Colonic mucosa (tissue), 4 donors: ENCODE measurements at regions not wholly inside any gene's neighbourhood (a gene's known extent, or its start where the extent isn't known, plus 50 kb on each side); places are given as distances from the start of the nearest gene placed in this dataset.

ENCODE experiments used
- DNase-seq: peaks from one replicate; pipeline ENCODE4 v3.0.0-alpha.2; 2020
- H3K27ac ChIP-seq: fragments of 200-600 bp; one replicate; pipeline ENCODE4 v1.8.0; 2021
- H3K27me3 ChIP-seq: fragments of 200-600 bp; one replicate; pipeline ENCODE4 v1.8.0; 2021
- H3K36me3 ChIP-seq: fragments of 200-600 bp; one replicate; pipeline ENCODE4 v1.8.0; 2021
- H3K4me1 ChIP-seq: fragments of 200-600 bp; one replicate; pipeline ENCODE4 v1.8.0; 2021; ENCODE audit warnings: mild to moderate bottlenecking
- H3K4me3 ChIP-seq: fragments of 200-600 bp; one replicate; pipeline ENCODE4 v1.8.0; 2021
- H3K9ac ChIP-seq, 2 donors: one replicate each; pipeline ENCODE4 v1.7.0; 2013; ENCODE audit warnings: control low read depth in 2 of 2, low read depth in 2 of 2, low read length in 2 of 2
- H3K9me3 ChIP-seq: fragments of 200-600 bp; one replicate; pipeline ENCODE4 v1.8.0; 2021
- intact Hi-C: fragments of 100-400 bp; cut with DNase I; formaldehyde crosslinking; loops from one replicate; pipeline ENCODE4 v1.14.1; 2022
- TF ChIP-seq, protein P1 (sequence below): fragments of 200-600 bp; IDR thresholded peaks from one replicate; pipeline ENCODE4 v1.8.0; 2022; ENCODE audit warnings: antibody characterized with exemption, mild to moderate bottlenecking
- donor health status: healthy.
- donor health status: DM: no; HTN: no; CAD: no.
- donor health status: DM: no; HTN: no; CAD: no.

DNA sequence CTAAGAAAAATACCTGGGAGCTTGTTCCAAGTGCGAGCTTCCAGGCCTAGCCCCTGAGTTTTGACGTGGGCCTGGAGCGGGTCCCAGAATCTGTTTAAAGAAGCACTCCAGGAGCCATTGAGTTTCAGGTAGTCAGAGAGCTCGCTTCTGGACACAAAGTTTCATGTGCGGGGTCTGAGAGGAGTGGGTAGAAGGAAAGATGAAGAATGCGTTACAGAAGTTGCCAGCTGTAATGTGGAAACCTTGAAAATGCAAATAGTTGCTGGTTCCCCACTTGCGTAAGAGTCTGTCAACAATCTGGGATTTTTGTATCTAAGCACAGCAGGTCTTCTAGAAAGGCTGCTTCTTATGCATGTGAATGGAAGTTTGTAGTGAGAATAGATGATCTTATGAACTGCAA, 77.5 kb upstream of the CLCN4 start:
- H3K27me3 ChIP-seq, result no peaks in the 10 kb centered on the region
- DNase-seq, result no peak

DNA sequence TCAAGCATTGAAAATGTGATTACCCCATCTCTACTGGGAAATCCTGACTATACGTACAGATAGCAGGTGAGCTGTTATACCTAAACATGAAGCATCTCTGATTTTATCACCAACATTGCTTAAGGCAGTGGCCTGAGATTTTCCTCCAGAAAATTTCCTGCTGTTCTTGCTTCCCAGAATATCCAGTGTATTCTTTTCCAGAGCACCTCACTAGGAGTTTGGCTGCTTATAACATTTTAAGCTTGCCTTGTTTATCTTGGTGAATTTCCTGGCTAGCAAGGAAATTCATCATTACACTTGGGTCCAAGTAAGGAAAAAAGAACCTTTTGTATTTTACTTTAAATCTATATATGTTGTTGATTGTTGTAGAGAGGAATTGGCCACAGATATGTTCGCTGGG, 73.0 kb upstream of the CLCN4 start:
- TF ChIP-seq, protein P1, sequence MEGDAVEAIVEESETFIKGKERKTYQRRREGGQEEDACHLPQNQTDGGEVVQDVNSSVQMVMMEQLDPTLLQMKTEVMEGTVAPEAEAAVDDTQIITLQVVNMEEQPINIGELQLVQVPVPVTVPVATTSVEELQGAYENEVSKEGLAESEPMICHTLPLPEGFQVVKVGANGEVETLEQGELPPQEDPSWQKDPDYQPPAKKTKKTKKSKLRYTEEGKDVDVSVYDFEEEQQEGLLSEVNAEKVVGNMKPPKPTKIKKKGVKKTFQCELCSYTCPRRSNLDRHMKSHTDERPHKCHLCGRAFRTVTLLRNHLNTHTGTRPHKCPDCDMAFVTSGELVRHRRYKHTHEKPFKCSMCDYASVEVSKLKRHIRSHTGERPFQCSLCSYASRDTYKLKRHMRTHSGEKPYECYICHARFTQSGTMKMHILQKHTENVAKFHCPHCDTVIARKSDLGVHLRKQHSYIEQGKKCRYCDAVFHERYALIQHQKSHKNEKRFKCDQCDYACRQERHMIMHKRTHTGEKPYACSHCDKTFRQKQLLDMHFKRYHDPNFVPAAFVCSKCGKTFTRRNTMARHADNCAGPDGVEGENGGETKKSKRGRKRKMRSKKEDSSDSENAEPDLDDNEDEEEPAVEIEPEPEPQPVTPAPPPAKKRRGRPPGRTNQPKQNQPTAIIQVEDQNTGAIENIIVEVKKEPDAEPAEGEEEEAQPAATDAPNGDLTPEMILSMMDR, result no peak
- Histone ChIP-seq H3K36me3 (no peaks in the 10 kb centered on the region), H3K4me1 (no peaks in the 10 kb centered on the region), H3K9ac (no peak overlapping the region), H3K27ac (peak overlapping the region; percentile 70), H3K4me3 (no peak overlapping the region), H3K9me3 (no peaks in the 10 kb centered on the region), H3K27me3 (no peaks in the 10 kb centered on the region)
- no peak for DNase-seq
- intact Hi-C loops, result no loop called here

More for the DNA sequence above, 77.5 kb upstream of the CLCN4 start:
- no peaks in the 10 kb centered on the region for H3K9me3 ChIP-seq
- no peaks in the 10 kb centered on the region for H3K4me1 ChIP-seq
- H3K36me3 ChIP-seq, result no peaks in the 10 kb centered on the region
- H3K27ac ChIP-seq, result no peak overlapping the region
- intact Hi-C loops, result no loop called here
- TF ChIP-seq, protein P1, result no peak
- no peak overlapping the region for H3K9ac ChIP-seq
- no peak overlapping the region for H3K4me3 ChIP-seq

DNA sequence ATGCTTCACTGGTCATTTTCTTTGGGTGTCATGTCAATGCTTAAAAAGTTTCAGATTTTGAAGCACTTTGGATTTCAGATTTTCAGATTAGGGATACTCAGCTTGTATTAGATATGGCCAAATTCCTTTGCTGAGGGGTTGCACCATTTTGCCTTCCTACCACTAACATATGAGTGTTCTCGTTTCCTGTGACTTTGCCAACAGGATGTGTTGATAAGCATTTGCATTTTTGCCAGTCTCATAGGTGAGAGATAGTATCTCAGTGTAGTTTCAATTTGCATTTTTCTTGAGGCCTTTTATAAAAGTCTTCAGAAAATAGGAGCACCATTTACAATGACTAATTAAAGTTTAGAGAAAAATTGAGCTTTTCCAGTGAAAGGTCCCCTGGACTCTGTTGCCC, 71.6 kb upstream of the CLCN4 start:
- H3K27me3 ChIP-seq, result no peaks in the 10 kb centered on the region
- no peak overlapping the region for H3K27ac ChIP-seq
- no peaks in the 10 kb centered on the region for H3K4me1 ChIP-seq
- intact Hi-C loops, result no loop called here
- H3K9ac ChIP-seq, result no peak overlapping the region
- no peaks in the 10 kb centered on the region for H3K9me3 ChIP-seq
- DNase-seq, result no peak
- no peaks in the 10 kb centered on the region for H3K36me3 ChIP-seq
- TF ChIP-seq, protein P1, result no peak
- H3K4me3 ChIP-seq, result no peak overlapping the region

DNA sequence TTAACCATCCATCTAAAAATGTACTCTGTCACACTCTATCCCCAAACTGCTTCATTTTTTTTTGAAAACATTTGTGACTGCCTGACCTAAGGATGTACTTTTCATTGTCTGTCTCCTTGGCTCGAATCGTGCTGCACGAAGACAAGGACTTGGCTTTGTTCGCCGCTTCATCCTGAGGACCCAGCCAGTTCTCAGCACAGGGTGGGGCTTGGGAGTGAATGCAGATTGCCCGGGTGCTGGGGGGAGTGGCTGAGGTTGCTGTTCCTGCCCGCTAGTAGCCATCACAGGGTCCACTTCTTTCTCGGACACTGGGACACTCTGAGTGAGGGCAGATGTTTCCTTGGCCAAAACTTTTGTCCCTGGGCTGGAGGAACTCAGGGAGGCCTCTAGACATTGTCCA, 70.1 kb upstream of the CLCN4 start:
- H3K4me1 ChIP-seq, result no peaks in the 10 kb centered on the region

DNA sequence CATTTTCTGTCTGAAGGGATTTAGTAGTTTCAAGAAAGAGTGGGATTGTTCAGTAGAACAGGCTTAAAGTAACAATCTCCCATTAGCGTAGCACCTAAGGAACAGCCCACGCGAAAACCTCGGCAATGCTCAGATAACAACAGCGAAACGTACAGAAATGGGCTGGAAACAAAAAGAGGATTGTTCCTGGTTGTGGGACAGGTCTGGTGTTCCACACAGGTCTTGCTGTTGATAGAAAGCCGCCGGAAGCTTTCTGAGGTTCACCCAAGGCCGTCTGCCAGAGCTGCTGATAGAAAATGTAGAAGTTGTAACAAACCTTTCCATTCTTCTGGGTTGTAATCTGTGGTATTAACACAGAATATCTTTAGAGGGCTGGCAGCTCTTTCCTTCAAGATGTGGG, 69.4 kb upstream of the CLCN4 start:
- DNase-seq, result no peak
- H3K9ac ChIP-seq, result no peak overlapping the region
- TF ChIP-seq, protein P1, result no peak
- no peaks in the 10 kb centered on the region for H3K27me3 ChIP-seq
- H3K27ac ChIP-seq, result no peak overlapping the region
- H3K36me3 ChIP-seq, result no peaks in the 10 kb centered on the region
- no peaks in the 10 kb centered on the region for H3K4me1 ChIP-seq
- H3K4me3 ChIP-seq, result no peak overlapping the region
- intact Hi-C loops, result no loop called here
- no peaks in the 10 kb centered on the region for H3K9me3 ChIP-seq

More for the DNA sequence above, 70.1 kb upstream of the CLCN4 start:
- H3K9me3 ChIP-seq, result no peaks in the 10 kb centered on the region
- intact Hi-C loops, result no loop called here
- no peak for DNase-seq
- H3K27ac ChIP-seq, result no peak overlapping the region
- H3K9ac ChIP-seq, result no peak overlapping the region
- TF ChIP-seq, protein P1, result no peak
- H3K36me3 ChIP-seq, result no peaks in the 10 kb centered on the region
- H3K4me3 ChIP-seq, result no peak overlapping the region
- no peaks in the 10 kb centered on the region for H3K27me3 ChIP-seq

DNA sequence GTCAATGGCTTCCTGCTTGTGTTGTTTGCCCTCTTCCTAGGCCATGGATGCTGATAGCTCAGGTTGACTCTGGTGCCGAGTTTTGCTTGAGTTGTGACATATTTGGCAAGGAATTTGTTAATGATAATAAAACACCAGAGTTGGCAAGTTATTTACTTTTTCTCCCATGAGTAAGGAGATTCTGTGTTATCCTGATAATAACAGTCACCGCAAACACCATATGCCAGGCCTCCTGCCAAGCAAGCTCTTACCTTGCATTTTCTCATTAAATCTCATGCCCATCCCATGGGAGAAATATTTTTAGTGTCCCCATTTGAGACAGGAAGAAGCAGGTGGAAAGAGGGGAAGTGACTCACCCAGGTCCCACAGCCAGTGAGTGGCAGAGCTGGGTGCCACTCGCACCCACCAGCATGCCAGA, 67.4 kb upstream of the CLCN4 start:
- TF ChIP-seq, protein P1, result no peak
- Histone ChIP-seq H3K27ac (no peak overlapping the region), H3K9ac (no peak overlapping the region)

More for the DNA sequence above, 67.4 kb upstream of the CLCN4 start:
- H3K36me3 ChIP-seq, result no peaks in the 10 kb centered on the region
- intact Hi-C loops, result no loop called here
- no peaks in the 10 kb centered on the region for H3K9me3 ChIP-seq
- no peaks in the 10 kb centered on the region for H3K4me1 ChIP-seq
- H3K4me3 ChIP-seq, result no peak overlapping the region
- DNase-seq, result no peak
- no peaks in the 10 kb centered on the region for H3K27me3 ChIP-seq
